Mucosa of rectum (tissue), 2 donors: ENCODE measurements at regions not wholly inside any gene's neighbourhood (a gene's known extent, or its start where the extent isn't known, plus 50 kb on each side); places are given as distances from the start of the nearest gene placed in this dataset.

ENCODE experiments used
- H3K27ac ChIP-seq, 2 donors: one replicate each; pipeline ENCODE4 v1.7.0; 2013; ENCODE audit warnings: inconsistent platforms in 2 of 2, low read depth in 2 of 2, low read length in 2 of 2
- H3K27me3 ChIP-seq, 2 donors: one replicate each; pipeline ENCODE4 v1.7.0; 2013; ENCODE audit warnings: low read length in 2 of 2; ENCODE audit not compliant: control insufficient read depth in 2 of 2, insufficient read depth in 2 of 2
- H3K36me3 ChIP-seq, 2 donors: one replicate each; pipeline ENCODE4 v1.7.0; 2013; ENCODE audit warnings: low read length in 2 of 2; ENCODE audit not compliant: control insufficient read depth in 2 of 2, insufficient read depth in 2 of 2
- H3K4me1 ChIP-seq, 2 donors: one replicate each; pipeline ENCODE4 v1.7.0; 2013; ENCODE audit warnings: low read length in 2 of 2, mild to moderate bottlenecking in 1 of 2; ENCODE audit not compliant: control insufficient read depth in 2 of 2, insufficient read depth in 2 of 2
- H3K4me3 ChIP-seq, 2 donors: one replicate each; pipeline ENCODE4 v1.7.0; 2013; ENCODE audit warnings: low read length in 2 of 2
- H3K9ac ChIP-seq, 2 donors: one replicate each; pipeline ENCODE4 v1.7.0; 2013; ENCODE audit warnings: low read length in 2 of 2, low read depth in 1 of 2, mild to moderate bottlenecking in 1 of 2
- H3K9me3 ChIP-seq, 2 donors: one replicate each; pipeline ENCODE4 v1.7.0; 2013; ENCODE audit warnings: low read length in 2 of 2; ENCODE audit not compliant: control insufficient read depth in 2 of 2
- donor health status: healthy.
- donor health status: Normal muscosa, but diverticular disease.

DNA sequence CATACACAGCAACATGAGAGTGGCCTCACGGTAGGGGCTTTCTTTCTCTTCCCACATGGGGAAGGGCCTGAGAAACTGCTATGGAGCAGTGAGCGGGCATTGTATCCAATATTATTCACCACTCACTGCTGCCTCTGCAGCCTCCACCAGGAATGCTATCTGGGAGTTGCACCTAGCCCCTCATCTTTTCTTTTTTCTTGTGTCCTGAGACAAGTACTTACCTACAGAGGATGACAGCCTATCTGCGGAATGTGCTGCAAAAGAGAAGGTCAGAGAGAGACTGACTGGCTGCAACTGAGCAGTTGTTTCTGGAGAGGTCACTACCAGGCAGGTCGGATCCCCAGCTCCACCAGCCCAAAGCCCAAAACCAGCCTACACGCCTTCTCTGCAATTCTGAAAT is 52.1 kb upstream of the HTATIP2 start:
- no peak overlapping the region for H3K4me3 ChIP-seq
- no peak overlapping the region for H3K27ac ChIP-seq
- H3K9ac ChIP-seq, result no peak overlapping the region
- H3K4me1 ChIP-seq, result no peaks in the 10 kb centered on the region
- no peaks in the 10 kb centered on the region for H3K36me3 ChIP-seq
- H3K9me3 ChIP-seq, result no peaks in the 10 kb centered on the region
- H3K27me3 ChIP-seq, result peaks cover 3% of the 10 kb centered on the region in 2 donors

DNA sequence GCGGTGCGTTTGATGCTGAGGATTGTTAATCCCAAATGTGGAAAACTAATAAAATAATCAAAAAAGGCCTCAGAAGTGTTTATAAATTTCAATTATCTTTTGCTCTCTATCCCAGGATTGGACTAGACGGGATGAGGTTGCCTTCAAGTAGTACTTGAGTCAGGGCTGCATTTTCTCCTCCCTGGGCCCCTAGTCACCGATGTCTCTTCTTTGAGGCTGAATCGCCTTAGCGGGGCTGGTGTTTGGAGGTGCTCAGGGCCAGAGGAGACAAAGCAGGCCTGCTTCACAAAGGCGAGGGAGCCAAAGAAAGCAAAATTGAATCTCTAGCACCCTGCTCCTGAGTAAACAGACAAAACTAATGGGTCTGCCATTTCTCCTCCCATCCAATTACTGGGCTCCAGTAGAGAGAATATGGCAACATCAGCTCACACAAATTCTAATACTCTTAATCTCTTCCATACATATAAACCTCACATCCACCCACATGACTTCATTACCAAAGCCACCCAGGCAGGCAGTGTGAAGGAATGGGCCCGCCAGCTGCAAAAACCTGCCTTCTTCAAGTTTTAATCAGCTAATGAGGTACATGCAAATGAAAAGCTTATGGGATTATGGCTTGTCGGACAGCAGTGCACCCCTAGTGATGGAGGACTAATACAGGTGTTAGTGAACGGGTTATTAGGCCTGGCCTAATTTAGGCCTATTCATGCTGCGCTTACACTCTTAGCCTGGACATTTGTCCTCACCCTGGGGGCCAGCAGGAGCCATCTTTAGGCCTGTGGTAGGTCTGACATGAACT is 52.7 kb upstream of the HTATIP2 start:
- H3K9ac ChIP-seq, result no peak overlapping the region
- no peak overlapping the region for H3K27ac ChIP-seq
- peaks cover 3% of the 10 kb centered on the region in 2 donors for H3K27me3 ChIP-seq
- no peaks in the 10 kb centered on the region for H3K4me1 ChIP-seq
- no peaks in the 10 kb centered on the region for H3K9me3 ChIP-seq
- no peaks in the 10 kb centered on the region for H3K36me3 ChIP-seq
- no peak overlapping the region for H3K4me3 ChIP-seq

DNA sequence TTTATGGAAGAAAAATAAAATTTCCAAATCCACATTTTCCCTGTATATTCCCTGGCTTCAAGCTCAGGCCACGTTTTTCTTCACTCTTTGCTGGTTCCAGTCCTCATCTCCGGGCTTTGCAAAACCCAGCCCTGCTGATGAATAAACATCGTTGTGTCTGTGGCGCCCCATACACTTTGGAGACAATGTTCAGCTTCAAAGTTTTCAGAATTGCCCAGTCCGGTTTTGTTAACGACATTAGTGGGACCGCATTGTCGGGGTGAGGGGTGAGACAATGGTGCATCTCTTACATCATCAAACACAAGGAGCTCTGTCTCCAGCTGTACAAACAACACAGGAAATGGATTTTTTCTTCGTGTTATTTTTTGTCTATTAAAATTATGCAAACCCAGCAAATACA is 53.4 kb upstream of the HTATIP2 start:
- H3K27ac ChIP-seq, result no peak overlapping the region

DNA sequence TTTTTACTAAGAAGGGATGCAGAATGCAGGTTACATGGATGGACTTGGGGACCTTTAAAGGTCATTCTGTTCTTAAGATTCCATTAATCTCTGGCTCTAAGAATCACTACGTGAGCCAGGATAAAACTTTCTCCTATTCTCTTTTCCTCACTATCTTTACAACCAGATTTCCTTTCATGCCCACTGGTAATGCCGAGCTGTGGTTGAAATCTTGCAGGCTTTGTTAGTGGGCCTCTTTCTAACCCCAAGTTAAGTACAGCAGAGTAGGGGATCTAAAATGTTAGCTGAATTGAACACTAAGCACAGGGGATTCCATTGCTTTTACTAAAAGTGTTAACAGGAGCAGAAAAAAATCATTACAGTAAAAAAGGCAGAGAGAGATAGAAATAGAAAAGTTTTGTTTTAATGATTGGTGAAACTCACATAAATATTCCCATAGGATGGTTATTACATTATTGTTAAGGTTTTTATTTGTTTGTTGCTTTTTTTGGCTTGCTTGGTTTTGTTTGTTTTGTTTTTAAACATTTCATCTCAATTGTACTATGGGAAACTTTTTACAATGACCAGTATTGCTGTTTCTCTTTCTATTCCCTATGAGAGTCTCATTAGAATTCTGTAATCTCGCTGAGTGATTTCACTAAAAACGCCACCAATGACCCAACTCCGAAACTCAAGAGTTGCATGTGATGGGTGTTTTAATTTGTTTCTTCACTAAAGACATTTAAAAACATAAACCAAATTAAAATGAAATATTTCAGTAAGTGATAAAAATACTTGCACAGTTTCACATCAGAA is 54.1 kb upstream of the HTATIP2 start:
- Histone ChIP-seq H3K4me1 (no peaks in the 10 kb centered on the region), H3K9me3 (no peaks in the 10 kb centered on the region), H3K9ac (no peak overlapping the region), H3K4me3 (no peak overlapping the region), H3K27ac (no peak overlapping the region), H3K27me3 (peaks cover 3% of the 10 kb centered on the region in 2 donors), H3K36me3 (no peaks in the 10 kb centered on the region)

More for the DNA sequence above, 53.4 kb upstream of the HTATIP2 start:
- Histone ChIP-seq H3K27me3 (peaks cover 3% of the 10 kb centered on the region in 2 donors), H3K36me3 (no peaks in the 10 kb centered on the region), H3K9me3 (no peaks in the 10 kb centered on the region), H3K4me1 (no peaks in the 10 kb centered on the region), H3K4me3 (no peak overlapping the region), H3K9ac (no peak overlapping the region)

- Histone ChIP-seq H3K9me3 (no peaks in the 10 kb centered on the region), H3K27ac (no peak overlapping the region), H3K4me1 (no peaks in the 10 kb centered on the region), H3K36me3 (no peaks in the 10 kb centered on the region), H3K27me3 (peaks cover 3% of the 10 kb centered on the region in 2 donors), H3K4me3 (no peak overlapping the region), H3K9ac (no peak overlapping the region)
Observed at GRCh38 chr11:20308601-20309000, 54.9 kb upstream of the HTATIP2 start.

DNA sequence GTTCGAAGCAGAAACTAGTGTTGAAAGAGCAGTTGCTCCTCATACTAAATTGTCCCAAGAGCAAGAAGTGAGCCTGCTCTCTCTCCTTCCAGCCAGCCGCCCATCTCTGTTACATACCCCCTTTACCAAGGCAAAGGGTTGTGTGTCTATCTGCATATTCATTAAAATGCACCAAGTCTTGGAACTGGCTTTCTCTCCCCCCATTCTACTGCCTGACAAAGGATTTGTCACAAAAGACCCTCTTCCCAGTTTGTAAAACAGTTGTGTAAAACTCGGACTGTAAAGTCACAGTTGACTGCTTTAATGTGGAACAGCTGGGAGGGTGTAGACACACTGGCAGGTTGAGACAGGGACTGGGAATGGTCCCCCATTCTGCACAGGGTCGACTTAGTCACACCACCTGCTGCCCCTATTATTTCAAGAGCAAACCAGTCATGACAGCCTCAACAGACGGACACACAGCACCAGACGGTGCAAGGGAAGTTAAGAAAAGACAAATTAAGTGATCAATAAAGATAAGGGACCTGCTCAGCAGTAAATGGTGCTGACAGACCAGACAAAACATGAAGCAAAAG is 60.0 kb upstream of the HTATIP2 start:
- Histone ChIP-seq H3K9ac (no peak overlapping the region), H3K27me3 (peaks cover 0 to 3% of the 10 kb centered on the region in 2 donors), H3K4me3 (no peak overlapping the region), H3K36me3 (no peaks in the 10 kb centered on the region), H3K9me3 (no peaks in the 10 kb centered on the region), H3K27ac (no peak overlapping the region), H3K4me1 (no peaks in the 10 kb centered on the region)

- H3K27me3 ChIP-seq, result peaks cover 0 to 2% of the 10 kb centered on the region in 2 donors
- no peaks in the 10 kb centered on the region for H3K4me1 ChIP-seq
Observed at GRCh38 chr11:20293992-20294391, 69.5 kb upstream of the HTATIP2 start.

DNA sequence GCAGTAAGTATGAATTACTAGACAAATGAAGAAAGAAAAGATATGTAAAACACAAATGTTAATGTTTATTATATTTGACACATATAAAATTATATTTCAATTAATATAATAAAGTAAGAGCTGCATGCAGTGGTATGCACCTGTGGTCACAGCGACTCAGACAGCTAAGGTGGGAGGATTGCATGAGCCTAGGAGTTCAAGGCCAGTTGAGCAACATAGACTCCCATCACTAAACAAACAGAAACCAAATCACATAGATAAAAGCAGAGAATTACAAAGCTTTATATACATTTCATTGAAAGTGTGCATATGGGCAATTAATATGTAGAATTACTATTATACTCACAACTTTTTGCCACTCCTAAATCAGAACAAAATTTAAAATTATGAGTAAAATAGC is 70.0 kb upstream of the HTATIP2 start:
- peaks cover 0 to 2% of the 10 kb centered on the region in 2 donors for H3K27me3 ChIP-seq
- no peak overlapping the region for H3K27ac ChIP-seq
- H3K36me3 ChIP-seq, result no peaks in the 10 kb centered on the region
- no peaks in the 10 kb centered on the region for H3K9me3 ChIP-seq
- no peaks in the 10 kb centered on the region for H3K4me1 ChIP-seq
- H3K4me3 ChIP-seq, result no peak overlapping the region
- no peak overlapping the region for H3K9ac ChIP-seq

More at GRCh38 chr11:20293992-20294391, 69.5 kb upstream of the HTATIP2 start:
- Histone ChIP-seq H3K9ac (no peak overlapping the region), H3K27ac (no peak overlapping the region), H3K36me3 (no peaks in the 10 kb centered on the region), H3K9me3 (no peaks in the 10 kb centered on the region), H3K4me3 (no peak overlapping the region)

DNA sequence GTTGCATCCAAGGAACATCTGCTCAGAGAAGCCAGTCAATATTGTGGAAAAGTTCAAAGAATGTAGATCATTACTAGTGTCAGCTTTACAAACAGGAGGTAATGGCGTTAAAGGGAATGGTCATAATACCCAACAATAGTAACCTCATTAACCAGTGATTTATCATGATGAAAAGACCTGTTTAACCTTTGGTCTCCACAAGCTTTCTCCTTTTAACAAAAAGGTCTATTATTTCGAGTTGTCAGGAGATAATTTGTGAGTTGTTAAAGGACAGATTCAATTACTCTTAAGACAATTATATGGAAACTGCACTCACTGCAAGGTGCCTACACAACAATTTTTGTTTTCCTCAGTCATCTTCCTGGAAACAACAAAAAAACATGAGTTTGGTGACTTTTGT is 73.8 kb upstream of the HTATIP2 start:
- no peak overlapping the region for H3K4me3 ChIP-seq
- no peaks in the 10 kb centered on the region for H3K9me3 ChIP-seq
- H3K27me3 ChIP-seq, result peaks cover 0 to 2% of the 10 kb centered on the region in 2 donors
- H3K27ac ChIP-seq, result no peak overlapping the region
- no peak overlapping the region for H3K9ac ChIP-seq
- H3K36me3 ChIP-seq, result no peaks in the 10 kb centered on the region
- no peaks in the 10 kb centered on the region for H3K4me1 ChIP-seq

DNA sequence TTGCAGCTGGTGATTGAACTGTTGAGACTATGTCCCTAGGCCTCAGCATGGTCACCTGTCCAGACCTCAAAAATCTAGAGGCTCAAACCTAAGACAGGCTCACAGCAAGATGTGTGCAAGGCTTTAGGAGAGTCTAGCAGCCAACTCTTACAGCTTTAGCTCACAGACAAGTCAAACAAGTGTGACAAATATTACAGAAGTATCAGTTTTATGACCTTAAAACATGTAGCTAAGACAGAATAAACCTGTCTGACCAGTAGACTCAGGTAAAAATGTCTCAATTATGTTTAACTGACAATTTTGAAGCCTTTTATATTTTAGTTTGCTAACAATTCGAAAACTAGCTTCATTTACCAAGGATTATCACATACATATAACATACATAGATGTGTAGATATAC is 80.0 kb upstream of the HTATIP2 start:
- no peak overlapping the region for H3K9ac ChIP-seq
- no peak overlapping the region for H3K4me3 ChIP-seq
- no peaks in the 10 kb centered on the region for H3K27me3 ChIP-seq
- no peaks in the 10 kb centered on the region for H3K4me1 ChIP-seq
- no peaks in the 10 kb centered on the region for H3K36me3 ChIP-seq
- no peak overlapping the region for H3K27ac ChIP-seq
- no peaks in the 10 kb centered on the region for H3K9me3 ChIP-seq
